OCI-LY3 (cell line): ENCODE measurements at regions not wholly inside any gene's neighbourhood (a gene's known extent, or its start where the extent isn't known, plus 50 kb on each side); places are given as distances from the start of the nearest gene placed in this dataset.

ENCODE experiments used
- H2AFZ ChIP-seq: fragments of 200-600, 300-600 bp; shearing (Covaris generic); 2 replicates; pipeline ENCODE4 v1.6.0; 2014; ENCODE audit warnings: antibody characterized with exemption, low read depth, low read length
- H3K27ac ChIP-seq: fragments of 200-600, 300-600 bp; sonication (generic); 2 replicates; pipeline ENCODE4 v1.5.1; 2014; ENCODE audit warnings: mild to moderate bottlenecking, low read length, moderate library complexity, mixed read lengths
- H3K27me3 ChIP-seq: fragments of 200-600, 300-600 bp; sonication (generic); 2 replicates; pipeline ENCODE4 v1.6.1; 2014; ENCODE audit warnings: low read depth, low read length, mixed read lengths
- H3K36me3 ChIP-seq: fragments of 200-600, 300-600 bp; sonication (generic); replicated peaks from 2 replicates; pipeline ENCODE3; 2014; ENCODE audit warnings: low read depth, low read length, mixed read lengths
- H3K4me1 ChIP-seq: fragments of 300-600, 200-600 bp; sonication (generic); 2 replicates; pipeline ENCODE4 v1.6.1; 2014; ENCODE audit warnings: low read length, mixed read lengths
- H3K4me2 ChIP-seq: fragments of 200-600, 300-600 bp; sonication (generic); 2 replicates; pipeline ENCODE4 v1.6.1; 2014; ENCODE audit warnings: low read length, mixed read lengths
- H3K4me3 ChIP-seq: fragments of 300-600, 200-600 bp; sonication (generic); 2 replicates; pipeline ENCODE4 v1.5.1; 2014; ENCODE audit warnings: antibody characterized with exemption, mild to moderate bottlenecking, low read length, moderate library complexity
- H3K79me2 ChIP-seq: fragments of 300-600, 200-600 bp; shearing (Covaris generic); 2 replicates; pipeline ENCODE4 v1.6.1; 2014; ENCODE audit warnings: mild to moderate bottlenecking, low read length, mixed read lengths
- H3K9ac ChIP-seq: fragments of 300-600, 200-600 bp; shearing (Covaris generic); 2 replicates; pipeline ENCODE4 v1.6.0; 2014; ENCODE audit warnings: mild to moderate bottlenecking, low read length, moderate library complexity
- H3K9me3 ChIP-seq: fragments of 200-600, 300-600 bp; shearing (Covaris generic); 2 replicates; pipeline ENCODE4 v1.6.1; 2014; ENCODE audit warnings: low read length, mixed read lengths; ENCODE audit not compliant: insufficient read depth
- H4K20me1 ChIP-seq: fragments of 200-600, 300-600 bp; sonication (generic); 2 replicates; pipeline ENCODE4 v1.6.1; 2016; ENCODE audit warnings: low read length, mixed read lengths; ENCODE audit not compliant: insufficient read depth
- CTCF ChIP-seq: fragments of 200-600, 300-600 bp; sonication (generic); IDR thresholded peaks from 2 replicates; pipeline ENCODE4 v1.5.1; 2014; ENCODE audit warnings: antibody characterized with exemption, low read length, low read depth
- EZH2phosphoT487 ChIP-seq: fragments of 200-600 bp; shearing (Covaris generic); IDR thresholded peaks from 2 replicates; pipeline ENCODE4 v1.6.1; 2018; ENCODE audit warnings: antibody characterized with exemption, mixed run types, low read depth

DNA sequence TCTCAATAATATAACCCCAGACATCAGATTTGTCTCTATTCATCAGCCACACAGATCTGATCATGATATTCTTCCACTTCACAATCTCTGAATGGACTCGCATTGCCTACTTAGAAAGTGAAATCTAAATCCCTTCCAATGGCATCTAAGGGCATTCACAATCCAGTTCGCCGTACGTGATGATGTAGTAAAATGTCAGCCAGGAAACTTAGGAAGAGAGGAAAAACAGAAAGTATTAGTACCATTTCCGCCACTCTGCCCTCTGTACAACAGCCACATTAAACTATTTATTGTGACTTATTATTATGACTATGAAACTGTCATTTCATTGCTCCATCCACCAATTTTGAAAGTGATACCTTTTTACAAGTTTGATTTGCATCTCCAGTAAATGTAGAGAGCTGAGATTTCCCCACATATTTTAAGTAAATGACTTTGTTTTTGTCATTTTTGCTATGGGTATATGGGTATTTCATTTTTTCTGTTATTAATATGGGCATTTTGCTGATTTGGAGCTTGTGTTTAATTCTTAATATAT lies 69.4 kb upstream of the SMIM36 start:
- Histone ChIP-seq H3K4me1 (peaks cover 71% of the 10 kb centered on the region), H4K20me1 (no peaks in the 10 kb centered on the region), H3K9me3 (no peaks in the 10 kb centered on the region), H3K79me2 (no peaks in the 10 kb centered on the region), H2AFZ (no peak overlapping the region), H3K27me3 (peaks cover 3% of the 10 kb centered on the region; the same call in 1 of the 2 replicates), H3K4me3 (peak overlapping the region; percentile 69), H3K36me3 (no peaks in the 10 kb centered on the region), H3K27ac (peak overlapping the region; percentile 89), H3K4me2 (peak overlapping the region; percentile 83), H3K9ac (peak overlapping the region; percentile 53)
- TF ChIP-seq EZH2phosphoT487 (no peak), CTCF (no peak)

GRCh38 chr17:55577687-55578086 lies 66.4 kb upstream of the SMIM36 start:
- peak overlapping the region; percentile 93 for H3K4me2 ChIP-seq
- H3K4me3 ChIP-seq: peak overlapping the region; percentile 74
- peak overlapping the region; percentile 69; the same call in 1 of the 2 replicates for H3K9ac ChIP-seq
- TF ChIP-seq CTCF (no peak), EZH2phosphoT487 (no peak)
- H3K4me1 ChIP-seq: peaks cover 79% of the 10 kb centered on the region
- 0 out of 2 replicates have a peak overlapping the region, but pooled peaks have one; percentile 10 for H2AFZ ChIP-seq
- no peaks in the 10 kb centered on the region for H3K79me2 ChIP-seq
- no peaks in the 10 kb centered on the region for H3K9me3 ChIP-seq
- no peaks in the 10 kb centered on the region for H4K20me1 ChIP-seq
- H3K36me3 ChIP-seq: no peaks in the 10 kb centered on the region
- peak overlapping the region; percentile 96 for H3K27ac ChIP-seq
- peaks cover 17% of the 10 kb centered on the region for H3K27me3 ChIP-seq

GRCh38 chr17:55576996-55577586 lies 65.8 kb upstream of the SMIM36 start:
- Histone ChIP-seq H3K27ac (peak overlapping the region; percentile 96), H3K4me2 (peak overlapping the region; percentile 93), H3K4me3 (peak overlapping the region; percentile 74), H3K36me3 (no peaks in the 10 kb centered on the region), H4K20me1 (no peaks in the 10 kb centered on the region), H3K9ac (peak overlapping the region; percentile 69), H3K4me1 (peaks cover 73% of the 10 kb centered on the region), H2AFZ (no peak overlapping the region), H3K9me3 (no peaks in the 10 kb centered on the region), H3K79me2 (no peaks in the 10 kb centered on the region), H3K27me3 (peaks cover 18% of the 10 kb centered on the region)
- TF ChIP-seq EZH2phosphoT487 (0 out of 2 replicates have a peak, but pooled peaks have one; percentile 66), CTCF (no peak)

GRCh38 chr17:55576237-55576995 lies 65.2 kb upstream of the SMIM36 start:
- Histone ChIP-seq H3K27ac (peak overlapping the region; percentile 96), H3K9ac (peak overlapping the region; percentile 69)

More at GRCh38 chr17:55576237-55576995, 65.2 kb upstream of the SMIM36 start:
- Histone ChIP-seq H3K4me2 (peak overlapping the region; percentile 93), H3K9me3 (no peaks in the 10 kb centered on the region), H3K27me3 (peaks cover 18% of the 10 kb centered on the region), H4K20me1 (no peaks in the 10 kb centered on the region), H3K79me2 (no peaks in the 10 kb centered on the region), H3K4me3 (peak overlapping the region; percentile 74), H2AFZ (no peak overlapping the region), H3K4me1 (peaks cover 68% of the 10 kb centered on the region), H3K36me3 (no peaks in the 10 kb centered on the region)
- TF ChIP-seq CTCF (no peak), EZH2phosphoT487 (no peak)
